Ishikawa (cell line): ENCODE measurements at regions not wholly inside any gene's neighbourhood (a gene's known extent, or its start where the extent isn't known, plus 50 kb on each side); places are given as distances from the start of the nearest gene placed in this dataset.

Experiments
- EGR1 ChIP-seq: IDR thresholded peaks from 2 replicates; pipeline ENCODE4 v1.6.1; 2012
- FOXM1 ChIP-seq: IDR thresholded peaks from 2 replicates; pipeline ENCODE4 v1.6.1; 2012; ENCODE audit warnings: low read depth, borderline replicate concordance

GRCh38 chr7:37541810-37542443 is 93.3 kb upstream of the ELMO1 start:
- no peak for TF ChIP-seq EGR1
- no peak for TF ChIP-seq FOXM1
